ENCODE measurements at regions not wholly inside any gene's neighbourhood (a gene's known extent, or its start where the extent isn't known, plus 50 kb on each side); places are given as distances from the start of the nearest gene placed in this dataset.

GRCh38 chr9:16070455-16071145, 517.8 kb downstream of the CCDC171 start:
- TF ChIP-seq CTCF (IDR thresholded peaks at IDR 0.05; ENCODE audit: borderline replicate concordance, extremely low read depth, low read length, poor library complexity, severe bottlenecking): no peak
- no peak for TF ChIP-seq EZH2 (IDR thresholded peaks at IDR 0.05; ENCODE audit: borderline replicate concordance, low read depth, low read length, severe bottlenecking)

Data from DND-41 (cell line).